Breast epithelium (tissue), 3 donors: ENCODE measurements at regions not wholly inside any gene's neighbourhood (a gene's known extent, or its start where the extent isn't known, plus 50 kb on each side); places are given as distances from the start of the nearest gene placed in this dataset.

Experiments used
- POLR2A ChIP-seq: fragments of 450-650 bp; IDR thresholded peaks from one replicate; pipeline ENCODE4 v1.6.1; 2016; ENCODE audit warnings: antibody characterized with exemption, mild to moderate bottlenecking, moderate library complexity
- TF ChIP-seq, protein P1 (sequence below), 3 donors: fragments of 450-650 bp; IDR thresholded peaks; one replicate each; pipeline ENCODE4 v1.5.1; 2016 to 2017; ENCODE audit warnings: antibody characterized with exemption in 3 of 3, mild to moderate bottlenecking in 3 of 3, moderate library complexity in 3 of 3

GRCh38 chr1:181359012-181359411, 124.3 kb upstream of the CACNA1E start:
- TF ChIP-seq POLR2A = no peak
- TF ChIP-seq, protein P1, sequence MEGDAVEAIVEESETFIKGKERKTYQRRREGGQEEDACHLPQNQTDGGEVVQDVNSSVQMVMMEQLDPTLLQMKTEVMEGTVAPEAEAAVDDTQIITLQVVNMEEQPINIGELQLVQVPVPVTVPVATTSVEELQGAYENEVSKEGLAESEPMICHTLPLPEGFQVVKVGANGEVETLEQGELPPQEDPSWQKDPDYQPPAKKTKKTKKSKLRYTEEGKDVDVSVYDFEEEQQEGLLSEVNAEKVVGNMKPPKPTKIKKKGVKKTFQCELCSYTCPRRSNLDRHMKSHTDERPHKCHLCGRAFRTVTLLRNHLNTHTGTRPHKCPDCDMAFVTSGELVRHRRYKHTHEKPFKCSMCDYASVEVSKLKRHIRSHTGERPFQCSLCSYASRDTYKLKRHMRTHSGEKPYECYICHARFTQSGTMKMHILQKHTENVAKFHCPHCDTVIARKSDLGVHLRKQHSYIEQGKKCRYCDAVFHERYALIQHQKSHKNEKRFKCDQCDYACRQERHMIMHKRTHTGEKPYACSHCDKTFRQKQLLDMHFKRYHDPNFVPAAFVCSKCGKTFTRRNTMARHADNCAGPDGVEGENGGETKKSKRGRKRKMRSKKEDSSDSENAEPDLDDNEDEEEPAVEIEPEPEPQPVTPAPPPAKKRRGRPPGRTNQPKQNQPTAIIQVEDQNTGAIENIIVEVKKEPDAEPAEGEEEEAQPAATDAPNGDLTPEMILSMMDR (IDR thresholded peaks at IDR 0.05) = no peak
